ENCODE measurements at regions not wholly inside any gene's neighbourhood (a gene's known extent, or its start where the extent isn't known, plus 50 kb on each side); places are given as distances from the start of the nearest gene placed in this dataset.

DNA sequence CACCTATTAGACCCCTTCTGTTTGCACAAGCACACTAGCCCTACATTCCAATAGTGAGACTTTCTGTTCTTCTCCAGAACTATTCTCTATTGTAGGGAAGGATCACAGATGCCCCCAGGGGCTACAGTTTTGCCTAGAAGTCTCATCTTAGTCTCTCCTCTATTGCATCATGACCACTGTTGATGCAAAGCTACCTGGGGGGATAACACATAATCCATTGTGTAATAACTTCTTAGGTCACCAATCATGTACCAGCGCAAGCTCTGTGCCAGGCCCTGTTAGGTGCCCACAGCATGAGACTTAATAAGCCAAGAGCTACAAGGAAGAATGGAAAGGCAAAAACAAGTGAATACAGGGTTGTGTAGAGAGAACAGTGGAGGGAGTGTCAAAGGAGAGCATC is 98.1 kb upstream of the TNFAIP3 start:
- H3K9me3 ChIP-seq = no peaks in the 10 kb centered on the region
- no peak overlapping the region for H3K27ac ChIP-seq
- no peaks in the 10 kb centered on the region for H3K27me3 ChIP-seq
- 100% methylated on average over 1 of the region's 1 CpG for WGBS (ENCODE audit: insufficient coverage, low coverage, low lambda C conversion rate, missing lambda C conversion rate)
- H3K36me3 ChIP-seq = no peaks in the 10 kb centered on the region
- intact Hi-C loops (cut with DNase I) = no loop called here
- H3K4me1 ChIP-seq = no peaks in the 10 kb centered on the region
- DNase-seq (no peak), ATAC-seq (no peak)
- TF ChIP-seq POLR2A (IDR thresholded peaks at IDR 0.05) = no peak
- TF ChIP-seq, protein P1, sequence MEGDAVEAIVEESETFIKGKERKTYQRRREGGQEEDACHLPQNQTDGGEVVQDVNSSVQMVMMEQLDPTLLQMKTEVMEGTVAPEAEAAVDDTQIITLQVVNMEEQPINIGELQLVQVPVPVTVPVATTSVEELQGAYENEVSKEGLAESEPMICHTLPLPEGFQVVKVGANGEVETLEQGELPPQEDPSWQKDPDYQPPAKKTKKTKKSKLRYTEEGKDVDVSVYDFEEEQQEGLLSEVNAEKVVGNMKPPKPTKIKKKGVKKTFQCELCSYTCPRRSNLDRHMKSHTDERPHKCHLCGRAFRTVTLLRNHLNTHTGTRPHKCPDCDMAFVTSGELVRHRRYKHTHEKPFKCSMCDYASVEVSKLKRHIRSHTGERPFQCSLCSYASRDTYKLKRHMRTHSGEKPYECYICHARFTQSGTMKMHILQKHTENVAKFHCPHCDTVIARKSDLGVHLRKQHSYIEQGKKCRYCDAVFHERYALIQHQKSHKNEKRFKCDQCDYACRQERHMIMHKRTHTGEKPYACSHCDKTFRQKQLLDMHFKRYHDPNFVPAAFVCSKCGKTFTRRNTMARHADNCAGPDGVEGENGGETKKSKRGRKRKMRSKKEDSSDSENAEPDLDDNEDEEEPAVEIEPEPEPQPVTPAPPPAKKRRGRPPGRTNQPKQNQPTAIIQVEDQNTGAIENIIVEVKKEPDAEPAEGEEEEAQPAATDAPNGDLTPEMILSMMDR (IDR thresholded peaks at IDR 0.05) = no peak
- no peak overlapping the region for H3K4me3 ChIP-seq

DNA sequence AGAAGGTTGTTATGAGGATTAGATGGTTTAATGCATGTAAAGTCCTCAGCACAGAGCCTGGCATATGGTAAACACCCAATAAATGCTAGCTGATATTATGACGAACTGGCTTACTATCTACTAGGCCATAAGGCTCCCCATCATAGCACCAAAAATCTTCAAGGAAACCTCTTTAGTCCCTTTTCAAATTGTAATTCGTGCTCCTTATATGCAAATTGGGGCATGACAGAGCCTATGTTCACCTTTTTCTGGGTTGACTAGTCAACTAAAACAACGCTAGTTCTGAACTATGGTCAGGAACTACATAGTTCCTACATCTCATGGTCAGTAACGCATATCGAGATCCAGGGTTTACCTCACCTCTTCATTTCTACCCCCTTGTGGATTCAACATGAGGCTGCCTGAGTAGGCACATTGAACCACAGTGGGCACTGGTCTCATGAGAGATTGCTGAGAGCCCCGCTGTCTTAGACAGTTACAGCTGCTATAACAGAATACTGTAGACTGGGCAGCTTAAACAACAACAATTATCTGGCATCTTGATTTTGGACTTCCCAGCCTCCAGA is 97.2 kb upstream of the TNFAIP3 start:
- TF ChIP-seq POLR2A (IDR thresholded peaks at IDR 0.05) = no peak
- TF ChIP-seq, protein P1 (IDR thresholded peaks at IDR 0.05) = no peak
- no peak overlapping the region for H3K4me3 ChIP-seq
- no peak overlapping the region for H3K27ac ChIP-seq
- H3K36me3 ChIP-seq = no peaks in the 10 kb centered on the region
- no peaks in the 10 kb centered on the region for H3K27me3 ChIP-seq
- ATAC-seq (no peak), DNase-seq (no peak)
- intact Hi-C loops (cut with DNase I) = no loop called here
- H3K9me3 ChIP-seq = no peaks in the 10 kb centered on the region
- WGBS (ENCODE audit: insufficient coverage, low coverage, low lambda C conversion rate, missing lambda C conversion rate) = 78% methylated on average over 6 of the region's 6 CpGs
- no peaks in the 10 kb centered on the region for H3K4me1 ChIP-seq

DNA sequence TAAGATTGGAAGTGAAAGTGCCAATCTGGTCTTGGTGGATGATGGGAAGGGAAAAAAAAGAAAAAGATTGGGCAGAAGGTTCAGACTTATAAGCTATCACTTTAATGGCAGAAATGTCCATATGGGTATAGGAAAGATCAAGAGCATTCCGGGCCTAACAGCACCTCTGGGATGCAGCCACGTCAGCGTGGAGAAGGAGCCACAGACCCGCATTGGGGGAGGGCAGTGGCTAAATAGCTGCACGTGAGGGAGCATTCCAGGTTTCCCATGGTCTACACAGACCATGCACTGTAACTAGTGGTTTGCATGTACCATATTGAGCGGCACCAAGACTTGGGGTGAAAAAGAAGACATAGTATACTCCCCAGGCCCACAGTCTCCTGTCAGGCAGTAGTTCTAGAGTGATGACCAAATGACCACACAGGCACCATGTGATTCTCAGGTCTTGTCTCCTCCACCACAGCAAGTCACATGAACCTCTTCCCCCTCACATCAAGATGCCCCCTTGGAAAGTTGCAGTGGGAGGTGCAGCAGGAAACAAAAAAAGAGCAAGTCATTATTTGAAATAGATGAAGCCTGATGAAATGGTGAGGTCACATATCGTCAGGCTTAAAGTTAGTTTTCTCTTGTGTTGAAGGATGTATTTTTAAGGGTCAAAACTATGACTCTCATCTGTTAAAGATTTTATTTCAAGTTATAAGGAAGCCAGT is 94.4 kb upstream of the TNFAIP3 start:
- Histone ChIP-seq H3K36me3 (no peaks in the 10 kb centered on the region), H3K27me3 (no peaks in the 10 kb centered on the region), H3K9me3 (no peaks in the 10 kb centered on the region), H3K27ac (no peak overlapping the region), H3K4me1 (no peaks in the 10 kb centered on the region), H3K4me3 (no peak overlapping the region)
- 77% methylated on average over 2 of the region's 7 CpGs for WGBS (ENCODE audit: insufficient coverage, low coverage, low lambda C conversion rate, missing lambda C conversion rate)
- no peak for DNase-seq
- TF ChIP-seq, protein P1 (IDR thresholded peaks at IDR 0.05) = no peak
- no peak for TF ChIP-seq POLR2A (IDR thresholded peaks at IDR 0.05)
- intact Hi-C loops (cut with DNase I) = no loop called here
- ATAC-seq = no peak

DNA sequence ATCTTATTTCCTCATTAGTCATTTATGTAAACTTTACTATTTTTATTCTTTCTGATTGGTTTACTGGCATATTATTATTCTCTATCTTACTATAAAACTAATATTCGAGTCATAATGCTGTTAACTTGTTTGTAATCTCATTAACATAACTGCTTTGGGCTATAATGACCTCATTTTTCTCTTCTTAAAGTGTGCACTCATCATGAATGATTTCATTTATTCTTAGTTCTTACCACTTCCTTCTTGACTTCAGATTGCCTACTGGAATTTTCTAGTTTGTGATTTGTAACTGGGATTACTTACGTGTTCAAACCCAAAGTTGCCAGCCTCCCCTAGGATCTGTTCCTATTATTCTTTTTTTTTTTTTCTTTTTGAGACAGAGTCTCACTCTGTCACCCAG is 91.8 kb upstream of the TNFAIP3 start:
- H3K9me3 ChIP-seq = no peaks in the 10 kb centered on the region
- H3K27me3 ChIP-seq = no peaks in the 10 kb centered on the region
- no peaks in the 10 kb centered on the region for H3K4me1 ChIP-seq
- 73% methylated on average over 2 of the region's 2 CpGs for WGBS (ENCODE audit: insufficient coverage, low coverage, low lambda C conversion rate, missing lambda C conversion rate)
- intact Hi-C loops (cut with DNase I) = no loop called here
- TF ChIP-seq POLR2A (IDR thresholded peaks at IDR 0.05) = no peak
- TF ChIP-seq, protein P1 (IDR thresholded peaks at IDR 0.05) = no peak
- DNase-seq = no peak
- H3K4me3 ChIP-seq = no peak overlapping the region
- ATAC-seq = no peak
- no peaks in the 10 kb centered on the region for H3K36me3 ChIP-seq
- no peak overlapping the region for H3K27ac ChIP-seq

All from right lobe of liver (tissue), 6 donors.